ENCODE measurements at regions not wholly inside any gene's neighbourhood (a gene's known extent, or its start where the extent isn't known, plus 50 kb on each side); places are given as distances from the start of the nearest gene placed in this dataset.
"Not testable (repeated sequence)": the region's sequence is repeated elsewhere in the genome, so short reads cannot be mapped to it uniquely, and the experiment has no call there.

DNA sequence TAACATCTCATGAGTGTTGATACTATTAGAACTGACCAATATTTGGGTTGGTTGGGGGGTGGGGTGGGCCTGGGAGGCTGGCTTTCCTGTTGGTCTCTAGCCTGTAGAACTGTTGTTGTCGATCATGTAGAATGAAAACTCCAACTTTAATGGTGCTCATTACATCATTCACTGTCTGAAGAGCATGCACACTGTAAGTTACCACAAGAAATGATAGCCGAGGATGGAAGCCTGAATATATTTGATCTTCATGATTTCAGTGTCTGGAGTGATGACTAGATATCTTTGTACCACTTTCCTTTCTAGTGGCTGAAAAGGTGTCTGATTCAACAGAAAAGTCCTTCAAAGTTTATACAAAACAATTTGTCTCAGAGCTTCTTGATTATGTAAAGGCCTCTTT lies 123.6 kb downstream of the XCL2 start:
- no peak for DNase-seq (ENCODE audit: low spot score)

DNA sequence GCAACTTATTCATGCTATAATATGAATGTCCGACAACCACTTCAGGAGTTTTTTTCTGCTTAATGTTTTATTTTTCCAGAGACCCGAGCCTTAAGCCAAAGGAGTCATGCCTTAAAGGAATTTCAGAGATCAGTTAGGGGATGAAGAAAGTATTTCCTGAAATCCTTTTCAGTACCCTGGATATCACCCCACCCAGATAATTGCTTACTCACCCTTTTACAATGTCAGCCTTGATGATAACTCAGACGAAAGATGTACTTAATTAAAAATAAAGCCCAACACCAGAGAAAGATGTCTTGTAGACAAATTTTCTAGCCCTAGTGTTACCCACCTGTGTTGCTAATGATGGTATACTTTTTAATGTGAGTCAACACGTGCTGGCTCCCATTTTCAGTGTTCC lies 124.1 kb downstream of the XCL2 start:
- DNase-seq (ENCODE audit: low spot score) = no peak

DNA sequence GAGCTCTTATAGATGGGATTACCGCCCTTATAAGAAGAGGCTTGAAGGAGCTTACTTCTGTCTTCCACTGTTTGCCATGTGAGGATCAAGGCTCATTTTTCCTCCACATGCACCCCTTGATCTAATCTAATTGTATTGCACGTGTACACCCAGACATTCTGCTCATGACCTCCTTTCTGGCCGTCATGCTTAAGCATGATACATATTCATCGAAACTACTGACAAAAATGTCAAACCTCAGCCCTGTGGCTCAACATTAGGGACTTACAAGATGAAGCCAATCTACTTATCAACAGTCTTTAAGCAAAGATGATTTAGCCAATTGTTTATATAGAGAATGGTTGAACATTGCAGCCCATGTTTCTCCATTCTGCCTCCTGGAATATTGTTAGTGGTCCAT lies 127.6 kb downstream of the XCL2 start:
- no peak for DNase-seq (ENCODE audit: low spot score)

DNA sequence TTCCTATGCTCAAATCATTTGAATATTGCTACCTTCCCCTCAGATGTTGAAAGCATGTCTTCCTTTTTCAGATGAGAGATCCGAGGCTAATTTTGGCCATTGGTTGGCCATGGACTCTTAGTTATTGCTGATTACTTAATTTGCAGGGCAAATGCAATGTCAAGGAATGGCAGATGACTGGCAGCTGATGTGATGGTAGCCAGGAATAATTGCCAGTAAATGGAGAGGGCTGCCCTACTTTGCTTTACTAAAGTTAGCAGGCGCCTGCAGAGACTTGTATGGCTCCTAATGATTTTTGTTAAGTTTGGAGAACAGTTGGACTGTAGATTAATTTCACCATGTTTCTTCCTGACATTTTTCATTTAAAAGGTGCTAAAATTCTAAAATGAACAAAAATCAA lies 128.9 kb downstream of the XCL2 start:
- DNase-seq (ENCODE audit: low spot score) = no peak

DNA sequence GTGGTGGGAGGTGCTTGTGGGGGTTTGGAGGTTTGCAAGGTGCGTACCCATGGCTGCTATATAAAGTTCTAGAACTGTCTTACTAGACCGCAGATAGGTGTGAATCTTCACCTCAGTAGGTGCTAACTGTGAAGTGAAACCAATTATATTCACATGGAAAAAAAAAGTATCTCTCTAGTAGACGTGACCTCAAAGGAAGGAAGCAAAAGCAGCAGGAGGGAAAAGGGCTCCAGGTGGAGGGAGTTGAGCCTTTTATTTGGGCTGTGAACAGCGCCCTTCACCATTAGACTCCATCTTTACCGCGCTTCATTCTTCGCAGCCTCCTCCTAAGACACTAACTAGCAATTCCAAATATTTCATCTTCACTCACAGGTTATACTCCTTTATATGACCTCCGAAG lies 129.8 kb downstream of the TBX19 start:
- no peak for DNase-seq (ENCODE audit: low spot score)

DNA sequence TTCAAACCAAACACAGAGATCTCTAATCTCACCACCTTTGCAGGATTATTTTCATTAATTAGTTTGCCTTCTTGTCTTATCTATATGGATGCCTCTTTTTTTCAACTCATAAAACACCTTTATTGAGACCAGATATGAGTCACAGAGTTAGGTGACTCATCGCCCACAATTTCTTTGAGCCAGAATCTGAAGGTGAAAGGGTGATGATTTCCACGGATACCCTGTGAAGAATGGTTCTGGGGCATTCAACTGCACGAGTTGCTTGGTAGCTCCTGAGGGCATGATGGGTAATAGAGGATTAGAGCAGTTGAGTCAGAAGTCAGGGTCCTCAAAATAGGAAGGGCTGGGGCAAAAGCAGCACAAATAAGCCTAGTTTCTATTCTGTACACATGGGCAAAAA lies 128.2 kb downstream of the TBX19 start:
- no peak for DNase-seq (ENCODE audit: low spot score)

DNA sequence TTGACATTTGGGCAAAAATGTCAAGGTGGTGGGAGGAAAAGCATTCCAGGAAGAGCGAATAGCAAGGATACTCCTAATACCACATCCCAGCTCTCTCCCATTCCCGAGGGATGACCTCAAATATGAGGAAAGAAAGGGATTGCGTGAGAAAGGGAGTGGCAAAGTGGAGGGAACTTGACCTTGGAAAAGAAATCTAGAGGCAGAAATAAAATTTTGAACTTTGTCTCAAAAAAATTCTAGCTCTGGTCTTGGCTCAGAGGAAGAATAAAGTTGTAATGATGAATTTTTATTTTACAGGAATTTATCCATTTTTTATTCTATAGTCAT lies 127.8 kb downstream of the TBX19 start:
- no peak for DNase-seq (ENCODE audit: low spot score)

DNA sequence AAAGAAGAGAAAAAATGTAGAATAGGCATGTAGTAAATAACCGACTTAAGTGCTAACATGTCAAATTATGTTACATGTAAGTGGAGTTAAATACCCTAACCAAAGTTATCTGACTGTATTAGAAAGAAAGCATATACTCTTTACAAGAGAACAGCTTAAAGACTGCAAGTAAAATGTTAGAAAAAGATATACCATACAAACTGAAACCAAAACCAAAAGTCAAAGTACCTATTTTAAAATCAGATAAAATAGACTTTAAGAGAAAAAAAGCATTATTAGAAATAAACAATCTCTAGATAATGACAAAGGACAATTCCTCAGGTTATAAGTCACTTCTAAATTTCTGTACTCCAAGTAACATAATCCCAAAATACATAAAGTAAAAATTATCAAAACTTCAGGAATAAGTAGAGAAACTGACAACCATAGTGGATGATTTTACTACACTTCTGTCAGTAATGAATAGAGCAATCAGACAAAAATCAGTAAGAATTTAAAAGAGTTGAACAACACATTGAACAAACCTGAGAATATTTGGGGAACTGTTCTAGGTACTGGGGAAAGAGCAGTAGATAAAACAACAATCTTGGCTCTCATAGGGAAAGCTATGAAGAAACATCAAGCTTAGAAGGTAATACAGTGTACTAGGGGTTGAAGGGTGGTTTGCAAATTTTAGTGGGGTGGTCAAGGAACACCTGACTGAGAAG lies 127.3 kb downstream of the TBX19 start:
- no peak for DNase-seq (ENCODE audit: low spot score)

DNA sequence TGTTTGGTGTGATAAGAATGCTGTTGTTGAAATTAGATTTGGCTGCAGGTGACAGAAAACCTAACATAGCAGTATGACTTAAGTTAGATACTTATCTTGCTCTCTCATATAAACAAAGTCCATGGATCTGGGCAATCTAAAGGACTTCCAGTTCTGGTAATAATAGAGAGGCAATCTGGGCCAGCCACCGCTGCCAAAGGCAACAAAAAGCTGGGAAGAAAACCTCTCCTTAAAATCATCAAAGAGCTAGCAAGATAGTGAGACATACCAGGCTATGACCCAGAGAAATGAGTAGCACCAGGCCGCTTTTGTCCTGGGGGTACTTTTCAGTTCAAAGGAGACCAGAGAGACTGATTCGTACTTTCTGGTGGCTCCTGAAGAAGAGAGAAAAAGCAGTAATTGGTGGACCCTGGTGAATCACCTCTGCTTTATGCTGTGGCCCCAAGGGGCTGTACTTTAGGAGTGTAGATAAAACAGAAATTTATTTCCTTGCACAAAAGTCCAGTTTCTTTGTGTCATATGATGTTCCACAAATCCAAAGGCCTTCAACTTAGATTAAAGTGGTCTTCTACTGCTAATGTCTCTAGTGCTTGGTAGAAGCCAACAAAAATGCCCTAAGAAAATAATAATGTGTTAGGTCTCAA lies 125.4 kb downstream of the TBX19 start:
- no peak for DNase-seq (ENCODE audit: low spot score)

DNA sequence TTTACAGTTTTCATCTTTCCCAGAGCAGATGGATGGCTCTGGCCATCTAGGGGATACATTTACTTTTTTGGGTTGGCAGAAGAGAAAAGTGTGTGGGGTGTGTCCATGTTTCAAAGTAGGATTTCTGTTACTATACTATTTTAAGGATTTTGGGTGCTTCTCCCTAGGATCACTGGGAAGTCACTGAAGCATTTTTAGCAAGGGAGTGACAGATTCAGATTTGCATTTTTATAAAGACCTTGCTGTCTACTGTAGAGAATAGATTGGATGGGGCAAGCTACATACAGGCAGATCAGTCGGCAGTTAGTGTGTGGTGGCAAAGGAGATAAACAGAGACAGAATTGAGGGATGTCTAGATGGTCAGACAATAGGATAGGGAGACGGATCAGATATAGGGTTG lies 122.5 kb downstream of the TBX19 start:
- DNase-seq (ENCODE audit: low spot score) = no peak

DNA sequence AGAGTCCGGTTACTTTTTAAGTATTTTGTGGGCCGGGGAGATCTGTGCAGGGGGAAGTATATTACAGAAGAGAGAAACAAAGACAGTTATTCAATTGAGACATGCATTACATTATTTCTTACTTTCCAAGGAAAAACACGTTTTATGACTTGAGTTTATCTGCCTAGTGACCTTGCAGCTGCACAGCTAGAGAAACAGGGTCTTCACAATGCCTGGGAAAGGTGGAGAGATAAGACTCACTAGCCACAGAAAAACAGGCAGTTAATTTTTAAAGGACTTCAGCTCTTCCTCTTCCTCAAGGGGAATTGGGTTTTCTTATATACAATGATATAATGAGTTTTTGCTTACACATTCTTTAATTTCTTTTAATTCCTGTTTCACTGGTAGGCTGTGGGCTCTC lies 121.8 kb downstream of the TBX19 start:
- DNase-seq (ENCODE audit: low spot score) = not testable (repeated sequence)

DNA sequence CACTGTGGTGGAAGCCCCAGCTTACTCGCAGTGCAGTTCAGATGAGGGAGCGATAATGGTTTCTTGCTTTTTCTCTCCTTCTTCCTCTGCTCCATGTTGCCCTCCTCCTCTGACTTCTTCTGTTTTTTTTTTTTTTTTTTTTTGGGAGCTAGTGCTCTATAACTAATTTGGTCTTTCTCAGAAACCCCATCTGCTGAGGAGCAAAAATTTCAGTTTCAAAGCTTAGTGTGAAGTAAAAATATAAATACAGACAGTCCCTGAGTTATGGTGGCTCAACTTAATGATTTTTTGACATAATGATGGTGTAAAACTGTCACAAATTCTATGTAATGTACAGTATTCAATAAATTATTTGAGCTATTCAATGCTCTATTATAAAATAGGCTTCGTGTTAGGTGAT lies 120.7 kb downstream of the TBX19 start:
- no peak for DNase-seq (ENCODE audit: low spot score)

DNA sequence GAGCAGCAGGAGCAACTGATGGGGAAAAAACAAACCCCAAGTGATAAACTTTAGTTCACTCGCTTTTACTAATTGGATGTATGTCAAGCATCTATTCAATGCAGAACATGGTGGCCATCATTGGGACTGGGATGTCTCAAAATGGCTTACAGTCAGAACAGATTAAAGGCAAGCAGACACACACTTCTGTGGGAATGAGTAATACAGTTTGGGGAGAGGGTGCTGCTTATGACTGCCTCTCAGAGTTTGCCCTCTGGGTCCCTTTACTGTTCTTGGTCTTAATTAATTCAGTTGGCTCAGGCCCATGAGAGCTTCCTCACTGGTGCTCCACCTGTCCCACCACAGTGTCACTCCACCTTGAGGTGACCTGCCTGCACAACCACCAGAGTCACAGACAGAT lies 119.5 kb downstream of the TBX19 start:
- DNase-seq (ENCODE audit: low spot score) = no peak

DNA sequence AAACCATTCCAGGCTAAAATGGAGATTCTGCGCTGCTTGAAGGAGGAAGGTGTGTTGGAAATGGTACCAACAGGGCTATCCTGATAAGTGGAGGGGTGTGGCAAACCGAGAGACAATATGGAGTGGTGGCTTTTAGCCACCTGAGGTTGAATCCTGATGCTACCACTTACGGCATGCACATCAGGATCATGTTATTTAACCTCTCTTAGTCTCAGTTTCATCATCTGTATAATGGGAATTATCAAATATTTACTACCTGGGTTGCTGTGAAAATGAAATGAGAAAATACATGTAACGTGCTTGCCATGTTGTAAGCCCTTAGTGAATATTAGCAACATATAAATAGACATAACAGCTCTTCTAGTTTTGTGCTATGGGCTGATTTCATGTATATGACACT lies 117.1 kb downstream of the TBX19 start:
- DNase-seq (ENCODE audit: low spot score) = no peak

DNA sequence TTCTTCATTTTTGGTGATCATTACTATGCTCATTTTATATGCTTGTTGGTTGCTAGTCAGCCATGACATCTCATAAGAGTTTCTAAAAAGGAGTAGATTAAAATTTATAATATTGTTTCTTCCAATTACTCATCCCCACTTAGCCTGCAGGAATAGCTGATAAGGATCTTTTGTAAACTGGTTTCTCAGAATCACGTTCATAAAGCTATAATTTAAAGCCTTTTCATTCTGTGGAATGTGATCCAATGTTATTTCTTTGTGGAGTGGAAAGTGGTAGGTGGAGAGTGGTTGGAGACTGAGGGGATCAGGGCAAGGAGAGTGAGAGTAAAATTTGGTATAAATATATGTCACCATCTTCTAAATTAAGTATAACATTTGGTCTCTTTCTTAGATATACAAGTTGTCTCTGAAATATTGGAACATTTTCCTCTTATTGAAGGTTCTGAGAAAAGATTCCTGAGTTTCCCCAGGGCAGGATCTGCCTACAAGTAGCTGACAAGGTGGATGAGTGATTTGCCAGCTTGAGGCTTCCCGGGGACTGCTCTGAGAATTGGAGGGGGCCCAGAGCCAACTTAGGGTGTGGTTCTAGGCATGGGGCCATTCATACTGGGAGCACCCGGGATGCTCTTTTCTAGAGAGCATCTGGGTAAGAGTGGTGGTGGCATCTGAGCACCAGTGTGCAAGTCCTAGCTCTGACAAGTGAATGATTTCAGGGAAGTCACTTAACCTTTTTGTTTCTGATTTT lies 116.4 kb downstream of the TBX19 start:
- no peak for DNase-seq (ENCODE audit: low spot score)

DNA sequence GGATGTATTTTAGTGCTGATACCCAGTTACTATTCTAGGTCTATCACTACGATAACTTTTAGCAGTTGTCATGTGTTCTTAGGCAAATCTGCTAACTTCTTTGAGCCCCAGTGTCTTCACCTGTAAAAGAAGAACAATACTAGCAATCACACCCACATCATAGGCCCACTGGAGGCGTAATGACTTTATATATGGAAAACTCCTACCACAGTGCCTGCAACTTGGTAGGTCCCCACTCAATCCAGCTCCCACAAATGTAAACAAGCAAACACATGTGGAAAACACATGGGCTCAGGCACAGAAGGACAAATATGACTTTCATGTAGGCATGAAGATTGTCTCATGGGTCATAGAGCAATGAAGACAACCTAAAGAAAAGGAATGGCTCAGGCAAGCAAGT lies 115.8 kb downstream of the TBX19 start:
- DNase-seq (ENCODE audit: low spot score) = no peak

DNA sequence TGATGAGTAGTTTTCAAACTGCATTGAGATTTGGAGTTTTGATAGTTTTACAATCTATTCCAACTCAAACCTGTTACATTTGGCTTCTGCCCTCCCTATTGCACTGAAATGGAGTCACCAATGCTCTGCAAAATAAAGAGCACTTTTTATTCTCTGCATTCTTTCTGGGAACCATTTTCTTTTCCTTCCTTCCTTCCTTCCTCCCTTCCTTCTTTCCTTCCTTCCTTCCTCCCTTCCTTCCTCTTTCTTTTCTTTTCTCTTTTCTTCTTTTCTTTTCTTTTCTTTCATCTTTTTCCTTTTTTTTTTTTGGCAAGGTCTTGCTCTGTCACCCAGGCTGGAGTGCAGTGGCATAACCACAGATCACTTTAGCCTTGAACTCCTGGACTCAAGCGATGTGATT lies 114.2 kb downstream of the TBX19 start:
- DNase-seq (ENCODE audit: low spot score) = no peak

DNA sequence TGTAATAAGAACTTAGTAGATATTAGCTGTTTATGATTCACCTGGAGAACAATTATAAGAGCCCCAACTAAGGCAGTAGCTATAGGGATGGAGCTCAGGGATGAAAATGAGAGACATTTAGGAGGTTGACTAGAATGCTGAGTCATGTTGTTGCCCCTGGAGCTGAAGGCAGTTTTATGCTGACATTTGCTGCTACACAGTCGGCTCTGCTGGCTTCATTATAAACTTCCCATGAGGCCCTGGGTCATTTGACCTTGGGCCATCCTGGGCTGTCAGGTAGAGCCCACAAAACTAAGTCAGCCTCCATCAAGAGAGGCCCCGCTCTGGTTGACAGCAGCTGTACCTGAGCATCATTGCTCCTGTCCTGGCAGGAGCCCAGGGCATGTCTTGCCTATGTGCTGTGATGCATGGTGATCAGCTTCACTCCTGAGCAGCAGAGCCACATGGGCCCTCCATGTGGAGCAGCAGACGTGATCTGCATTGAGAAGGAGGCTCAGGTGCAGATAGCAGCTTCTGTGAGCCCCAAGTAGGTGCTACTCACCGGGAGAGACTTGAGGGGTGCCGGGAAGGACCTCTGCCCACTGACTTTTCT lies 112.4 kb downstream of the TBX19 start:
- DNase-seq (ENCODE audit: low spot score) = no peak

DNA sequence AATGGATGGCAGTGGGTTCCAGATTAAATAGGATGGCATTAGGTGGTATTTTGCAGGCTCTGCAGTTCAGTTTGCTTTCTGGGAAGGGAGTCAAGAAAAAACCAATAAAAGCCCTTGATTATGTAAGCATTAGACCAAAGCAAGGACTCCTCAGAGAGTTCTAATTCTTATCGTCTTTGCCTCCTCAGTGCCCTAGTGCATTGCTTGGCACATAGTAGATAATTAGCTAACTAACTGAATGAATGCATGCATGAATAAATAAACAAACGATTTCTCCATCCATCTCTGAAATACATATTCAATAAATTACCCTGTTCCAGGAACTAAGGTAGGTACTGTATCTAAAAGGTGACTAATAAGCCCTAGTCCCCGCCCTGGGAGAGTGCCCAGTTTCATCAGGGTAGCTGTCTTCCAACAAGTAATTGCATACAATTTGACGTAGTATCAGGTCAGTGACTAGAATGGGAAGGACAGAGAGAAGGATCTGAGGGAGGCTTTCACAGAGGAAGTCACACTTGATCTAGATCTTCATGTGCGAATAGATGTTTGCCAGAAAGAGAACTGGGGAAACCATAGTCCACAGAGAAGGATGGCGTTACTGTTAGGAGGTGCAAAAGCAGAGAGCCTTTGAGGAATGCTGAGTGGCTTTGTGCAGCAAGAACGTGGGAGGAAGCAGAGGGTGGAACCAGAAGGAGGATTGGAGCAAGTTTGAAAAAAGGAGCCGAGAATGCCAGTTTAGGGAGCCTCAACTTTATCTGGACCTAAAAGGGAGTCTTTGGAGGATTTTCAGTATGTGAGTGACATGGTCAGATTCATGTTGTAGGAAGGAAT lies 111.4 kb downstream of the TBX19 start:
- no peak for DNase-seq (ENCODE audit: low spot score)

DNA sequence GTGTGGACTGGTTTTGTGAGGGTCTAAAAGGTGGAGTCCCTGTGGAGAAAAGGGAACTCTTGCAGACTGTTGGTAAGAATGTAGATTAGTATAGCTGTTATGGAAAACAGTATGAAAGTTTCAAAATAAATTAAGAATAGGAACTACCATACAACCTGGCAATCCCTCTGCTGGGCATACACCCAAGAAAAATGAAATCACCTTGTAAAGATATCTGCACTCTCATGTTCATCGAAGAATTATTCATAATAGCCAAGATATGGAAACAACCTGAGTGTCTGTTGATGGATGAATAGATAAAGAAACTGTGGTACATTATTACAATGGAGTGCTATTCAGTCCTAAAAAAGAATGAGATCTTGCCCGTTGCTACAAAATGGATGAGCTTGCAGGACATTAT lies 109.6 kb downstream of the TBX19 start:
- DNase-seq (ENCODE audit: low spot score) = no peak

DNA sequence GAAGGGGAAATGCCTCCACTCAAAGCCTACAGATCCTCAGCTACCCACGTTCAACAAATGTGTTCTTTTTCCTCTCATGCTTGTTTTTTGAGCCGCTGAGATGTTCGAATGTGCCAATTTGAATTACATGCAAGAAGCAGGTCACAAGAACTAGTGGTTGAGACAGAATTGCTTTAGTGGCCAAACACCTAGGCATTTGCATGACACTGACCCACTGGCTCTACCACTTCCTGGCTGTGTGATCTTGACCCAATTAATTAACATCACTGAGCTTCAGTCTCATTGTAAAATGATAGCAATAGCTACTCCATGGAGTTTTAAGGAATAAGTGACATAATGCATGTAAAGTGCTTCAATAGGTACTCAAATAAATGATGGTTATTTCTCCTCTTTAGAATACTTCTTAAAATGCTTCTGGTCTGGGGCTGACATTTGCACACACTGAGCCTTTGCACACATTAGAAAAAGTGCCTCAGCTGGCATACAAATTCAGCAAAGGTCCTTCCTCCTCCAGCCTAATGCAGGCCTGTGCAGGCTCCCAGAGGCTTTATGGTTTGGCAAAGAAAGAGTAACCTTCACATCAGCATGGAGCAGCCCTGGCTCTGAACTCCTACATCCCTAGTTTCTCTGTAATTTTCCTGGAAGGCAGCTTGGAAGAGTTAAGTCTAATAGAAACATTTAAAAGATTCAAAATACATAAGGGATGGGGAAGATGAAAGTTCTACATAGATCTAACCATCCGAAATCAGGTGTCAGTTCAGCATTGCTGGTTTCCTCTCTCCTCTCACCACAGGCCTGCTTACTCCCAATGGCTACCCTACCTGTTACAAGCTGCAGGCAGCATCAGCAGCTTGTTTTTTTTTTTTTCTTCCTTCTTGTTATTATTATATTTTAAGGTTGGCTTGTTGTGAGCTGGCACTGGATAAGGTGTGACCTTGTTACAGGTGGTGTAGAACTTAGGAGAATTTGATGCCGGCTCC lies 107.4 kb downstream of the TBX19 start:
- DNase-seq (ENCODE audit: low spot score) = no peak
